Gastroesophageal sphincter (tissue), 4 donors: ENCODE measurements at regions not wholly inside any gene's neighbourhood (a gene's known extent, or its start where the extent isn't known, plus 50 kb on each side); places are given as distances from the start of the nearest gene placed in this dataset.

Experiments
- ATAC-seq: fragments of 150-250 bp; one replicate; pipeline ENCODE4 v1.9.1; 2016; ENCODE audit warnings: mild to moderate bottlenecking, moderate library complexity
- H3K27ac ChIP-seq, 4 donors: fragments of 200-600 bp; sonication (generic) in 3 of 4; 1 replicate in 3 of 4; 2 replicates in 1 of 4; pipeline ENCODE4 v1.5.1; 2016 to 2019
- H3K27me3 ChIP-seq: fragments of 200-600 bp; sonication (generic); one replicate; pipeline ENCODE4 v1.5.1; 2019
- H3K36me3 ChIP-seq, 2 donors: fragments of 200-600 bp; sonication (generic); one replicate each; pipeline ENCODE4 v1.5.1; 2019; ENCODE audit warnings: control low read depth in 1 of 2
- H3K4me1 ChIP-seq, 3 donors: fragments of 200-600 bp; sonication (generic); 1 replicate in 2 of 3; 2 replicates in 1 of 3; pipeline ENCODE4 v1.5.1; 2016 to 2019; ENCODE audit warnings: control low read depth in 2 of 3
- H3K4me3 ChIP-seq, 2 donors: fragments of 200-600 bp; sonication (generic); one replicate each; pipeline ENCODE4 v1.5.1; 2019; ENCODE audit warnings: mild to moderate bottlenecking in 1 of 2, moderate library complexity in 1 of 2
- H3K9me3 ChIP-seq, 3 donors: fragments of 200-600 bp; sonication (generic); one replicate each; pipeline ENCODE4 v1.5.1; 2017 to 2019; ENCODE audit warnings: control low read depth in 2 of 3
- EP300 ChIP-seq: sonication (generic); formaldehyde crosslinking; IDR thresholded peaks from one replicate; pipeline ENCODE4 v1.6.1; 2017; ENCODE audit warnings: antibody characterized with exemption, mild to moderate bottlenecking
- POLR2A ChIP-seq, 2 donors: fragments of 450-650 bp; IDR thresholded peaks; one replicate each; pipeline ENCODE4 v1.6.1; 2017; ENCODE audit warnings: antibody characterized with exemption in 2 of 2, mild to moderate bottlenecking in 2 of 2, moderate library complexity in 1 of 2
- POLR2AphosphoS5 ChIP-seq: sonication (generic); formaldehyde crosslinking; IDR thresholded peaks from one replicate; pipeline ENCODE4 v1.6.1; 2017; ENCODE audit warnings: antibody characterized with exemption
- WGBS, 2 donors: methylation state at CpG; one replicate each; pipeline ENCODE4 v1.1.5; 2018; ENCODE audit warnings: low coverage in 1 of 2; 5-methylcytosine and 5-hydroxymethylcytosine counted together
- TF ChIP-seq, protein P1 (sequence below), 4 experiments: fragments of 200-600 bp in 2 of 4; fragments of 450-650 bp in 2 of 4; sonication (generic) in 1 of 4; IDR thresholded peaks; one replicate each; pipeline ENCODE4 v1.5.1; 2017 to 2019; ENCODE audit warnings: antibody characterized with exemption in 4 of 4, mild to moderate bottlenecking in 2 of 4, moderate library complexity in 2 of 4

DNA sequence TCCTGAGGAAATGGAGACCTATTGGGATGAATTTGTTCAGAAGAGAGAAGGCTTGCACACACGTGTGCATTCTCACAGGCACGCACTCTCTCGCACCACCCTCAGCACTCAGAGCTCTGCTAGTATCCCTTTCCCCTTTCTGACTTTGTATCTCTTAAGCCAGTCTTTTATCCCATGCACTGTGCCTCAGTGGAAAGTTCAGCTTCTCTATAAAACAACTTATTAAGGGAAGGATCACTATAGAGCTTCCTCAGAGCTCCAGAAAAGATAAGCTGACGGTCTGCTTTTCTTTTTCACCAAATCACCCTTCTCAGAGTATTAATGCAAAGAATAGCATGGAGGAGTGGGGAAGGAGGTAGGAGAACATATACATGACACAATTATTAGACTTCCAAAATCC, 207.8 kb downstream of the ENC1 start:
- TF ChIP-seq POLR2A (IDR thresholded peaks at IDR 0.05) (no peak), EP300 (no peak), POLR2AphosphoS5 (no peak)
- Histone ChIP-seq H3K4me3 (no peak overlapping the region), H3K9me3 (no peaks in the 10 kb centered on the region), H3K36me3 (no peaks in the 10 kb centered on the region), H3K27ac (no peak overlapping the region), H3K27me3 (no peaks in the 10 kb centered on the region), H3K4me1 (peaks cover 0 to 9% (median 0%) of the 10 kb centered on the region in 3 donors)
- ATAC-seq = no peak
- 66 to 88% methylated on average over 3 to 4 of the region's 4 CpGs for WGBS, 2 donors

DNA sequence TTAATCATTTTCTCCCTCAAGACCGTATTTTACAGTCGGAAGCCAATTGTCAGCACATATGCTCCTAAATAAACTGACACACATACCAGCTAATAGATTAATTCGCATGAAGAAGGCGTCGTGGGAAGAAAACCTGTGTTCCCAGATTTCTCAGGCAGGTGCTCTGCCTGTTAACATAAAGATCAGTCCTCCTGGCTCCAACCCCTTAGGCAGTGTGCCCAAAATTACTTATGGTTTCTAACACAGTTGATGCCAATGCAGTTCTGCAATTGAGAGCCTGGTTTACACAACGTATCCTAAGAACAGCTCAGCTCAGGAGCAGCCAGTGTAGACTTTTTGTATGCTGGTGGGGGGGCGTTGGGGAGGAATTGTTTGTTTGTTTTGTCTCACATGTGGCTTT, 208.3 kb downstream of the ENC1 start:
- 61 to 64% methylated on average over 4 to 7 of the region's 7 CpGs for WGBS, 2 donors
- H3K27me3 ChIP-seq = no peaks in the 10 kb centered on the region
- no peaks in the 10 kb centered on the region for H3K9me3 ChIP-seq
- ATAC-seq = no peak
- no peaks in the 10 kb centered on the region for H3K36me3 ChIP-seq
- H3K4me3 ChIP-seq = no peak overlapping the region
- TF ChIP-seq POLR2A (IDR thresholded peaks at IDR 0.05) (no peak), POLR2AphosphoS5 (no peak), EP300 (no peak)
- TF ChIP-seq, protein P1, sequence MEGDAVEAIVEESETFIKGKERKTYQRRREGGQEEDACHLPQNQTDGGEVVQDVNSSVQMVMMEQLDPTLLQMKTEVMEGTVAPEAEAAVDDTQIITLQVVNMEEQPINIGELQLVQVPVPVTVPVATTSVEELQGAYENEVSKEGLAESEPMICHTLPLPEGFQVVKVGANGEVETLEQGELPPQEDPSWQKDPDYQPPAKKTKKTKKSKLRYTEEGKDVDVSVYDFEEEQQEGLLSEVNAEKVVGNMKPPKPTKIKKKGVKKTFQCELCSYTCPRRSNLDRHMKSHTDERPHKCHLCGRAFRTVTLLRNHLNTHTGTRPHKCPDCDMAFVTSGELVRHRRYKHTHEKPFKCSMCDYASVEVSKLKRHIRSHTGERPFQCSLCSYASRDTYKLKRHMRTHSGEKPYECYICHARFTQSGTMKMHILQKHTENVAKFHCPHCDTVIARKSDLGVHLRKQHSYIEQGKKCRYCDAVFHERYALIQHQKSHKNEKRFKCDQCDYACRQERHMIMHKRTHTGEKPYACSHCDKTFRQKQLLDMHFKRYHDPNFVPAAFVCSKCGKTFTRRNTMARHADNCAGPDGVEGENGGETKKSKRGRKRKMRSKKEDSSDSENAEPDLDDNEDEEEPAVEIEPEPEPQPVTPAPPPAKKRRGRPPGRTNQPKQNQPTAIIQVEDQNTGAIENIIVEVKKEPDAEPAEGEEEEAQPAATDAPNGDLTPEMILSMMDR (IDR thresholded peaks at IDR 0.05) = no peak
- no peak overlapping the region for H3K27ac ChIP-seq
- H3K4me1 ChIP-seq = peaks cover 0 to 9% (median 0%) of the 10 kb centered on the region in 3 donors

DNA sequence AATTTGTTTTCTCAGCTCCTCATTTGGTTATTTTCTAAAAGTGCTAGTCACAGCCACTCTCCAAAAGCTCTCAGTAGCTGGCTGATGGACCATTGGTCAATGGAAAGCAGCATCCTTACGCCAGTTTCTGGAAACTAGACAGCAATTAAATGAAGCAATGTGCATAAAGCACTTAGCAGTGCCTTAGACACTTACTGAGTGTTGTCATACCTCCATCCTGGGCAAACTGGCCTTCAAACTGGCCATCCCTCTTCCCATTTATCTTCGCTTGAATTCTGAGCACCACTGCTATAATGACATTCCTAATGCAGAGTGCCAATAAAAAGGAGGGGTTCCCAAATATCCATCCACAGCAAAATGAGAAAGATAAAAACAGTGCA, 209.2 kb downstream of the ENC1 start:
- TF ChIP-seq EP300 (no peak), POLR2AphosphoS5 (no peak), POLR2A (IDR thresholded peaks at IDR 0.05) (no peak)
- TF ChIP-seq, protein P1 (IDR thresholded peaks at IDR 0.05) = no peak
- ATAC-seq = no peak
- WGBS, 2 donors = 95 to 100% methylated on average over 2 of the region's 2 CpGs

GRCh38 chr5:74430631-74431289, 209.8 kb downstream of the ENC1 start:
- Histone ChIP-seq H3K27me3 (no peaks in the 10 kb centered on the region), H3K27ac (no peak overlapping the region), H3K36me3 (no peaks in the 10 kb centered on the region), H3K9me3 (no peaks in the 10 kb centered on the region), H3K4me3 (no peak overlapping the region), H3K4me1 (peaks cover 0 to 9% (median 0%) of the 10 kb centered on the region in 3 donors)
- no peak for TF ChIP-seq EP300
- TF ChIP-seq, protein P1 (IDR thresholded peaks at IDR 0.05) = no peak
- no peak for TF ChIP-seq POLR2AphosphoS5
- no peak for TF ChIP-seq POLR2A (IDR thresholded peaks at IDR 0.05)
- ATAC-seq = no peak
- WGBS, 2 donors = 68 to 88% methylated on average over 2 to 3 of the region's 4 CpGs

More for the DNA sequence above, 209.2 kb downstream of the ENC1 start:
- no peaks in the 10 kb centered on the region for H3K27me3 ChIP-seq
- H3K4me1 ChIP-seq = peaks cover 0 to 9% (median 0%) of the 10 kb centered on the region in 3 donors
- H3K27ac ChIP-seq = no peak overlapping the region
- no peaks in the 10 kb centered on the region for H3K36me3 ChIP-seq
- no peaks in the 10 kb centered on the region for H3K9me3 ChIP-seq
- no peak overlapping the region for H3K4me3 ChIP-seq

DNA sequence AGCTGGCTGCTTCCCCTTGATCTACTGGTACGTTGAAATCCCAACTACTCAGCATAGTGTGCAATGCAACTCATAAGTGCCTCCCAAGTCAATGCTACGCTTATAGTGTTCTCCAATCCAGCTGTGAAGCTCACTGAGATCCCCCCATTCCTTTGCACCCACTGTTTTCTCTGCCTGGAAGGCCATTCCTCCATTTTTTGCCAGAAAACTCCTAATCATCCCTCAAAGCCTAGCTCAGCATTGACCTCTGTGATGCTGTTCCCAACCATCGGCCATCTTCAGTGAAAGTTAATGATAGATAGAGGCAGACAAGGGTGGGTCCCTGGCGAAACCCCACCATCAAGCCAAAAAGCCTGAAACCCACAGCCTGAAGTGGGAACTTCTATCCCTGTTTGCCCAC, 211.0 kb downstream of the ENC1 start:
- no peak for ATAC-seq
- Histone ChIP-seq H3K27me3 (no peaks in the 10 kb centered on the region), H3K4me1 (peaks cover 0 to 9% (median 0%) of the 10 kb centered on the region in 3 donors), H3K36me3 (no peaks in the 10 kb centered on the region), H3K27ac (no peak overlapping the region), H3K4me3 (no peak overlapping the region), H3K9me3 (no peaks in the 10 kb centered on the region)
- TF ChIP-seq POLR2A (IDR thresholded peaks at IDR 0.05) (no peak), POLR2AphosphoS5 (no peak), EP300 (no peak)
- TF ChIP-seq, protein P1 (IDR thresholded peaks at IDR 0.05) = no peak
- 95 to 96% methylated on average over 2 to 4 of the region's 4 CpGs for WGBS, 2 donors
